Ovary (tissue), 7 donors: ENCODE measurements at regions not wholly inside any gene's neighbourhood (a gene's known extent, or its start where the extent isn't known, plus 50 kb on each side); places are given as distances from the start of the nearest gene placed in this dataset.
A peak's percentile ranks its signal among the peaks of the same experiment; 100 is the strongest.
"Not testable (repeated sequence)": the region's sequence is repeated elsewhere in the genome, so short reads cannot be mapped to it uniquely, and the experiment has no call there.

Experiments used
- DNase-seq, 5 donors: peaks; one replicate each; pipeline ENCODE4 v3.0.0-alpha.2; 2019 to 2020
- H3K27ac ChIP-seq, 2 donors: fragments of 200-600 bp; one replicate each; pipeline versions ENCODE4 v1.5.1 to v1.8.0; 2019 to 2022
- H3K27me3 ChIP-seq: fragments of 200-600 bp; one replicate; pipeline ENCODE4 v1.8.0; 2022
- H3K36me3 ChIP-seq: fragments of 200-600 bp; sonication (generic); one replicate; pipeline ENCODE4 v1.5.1; 2019
- H3K4me1 ChIP-seq: one replicate; pipeline ENCODE4 v1.8.1; 2013; ENCODE audit warnings: mild to moderate bottlenecking, moderate library complexity; ENCODE audit not compliant: insufficient read depth
- H3K4me3 ChIP-seq: fragments of 200-600 bp; sonication (generic); one replicate; pipeline ENCODE4 v1.5.1; 2017
- H3K9me3 ChIP-seq, 2 donors: fragments of 200-600 bp in 1 of 2; sonication (generic) in 1 of 2; one replicate each; pipeline versions ENCODE4 v1.5.1 to v1.8.1; 2013 to 2019; ENCODE audit warnings: mild to moderate bottlenecking in 1 of 2, moderate library complexity in 1 of 2
- POLR2A ChIP-seq: fragments of 450-650 bp; IDR thresholded peaks from one replicate; pipeline ENCODE4 v1.6.1; 2017; ENCODE audit warnings: antibody characterized with exemption, mild to moderate bottlenecking, moderate library complexity
- WGBS, 3 donors: extraction: QIAGEN DNeasy Blood & Tissue Kit in 1 of 3; methylation state at CpG; one replicate each; pipeline versions ENCODE4 v1.1.5 to v1.1.7; 2013 to 2017; 5-methylcytosine and 5-hydroxymethylcytosine counted together
- intact Hi-C, 4 donors: fragments of 100-400 bp; cut with DNase I; formaldehyde crosslinking; loops; one replicate each; pipeline versions ENCODE4 v1.11.0 to v1.15.1; 2022 to 2023
- donor health status: DM: no; HTN: no; CAD: no; lungs with moderate emphysema.
- donor health status: DM: no; HTN: no; CAD: no.
- donor health status: Bipolar disorder and iron deficiency.
- donor health status: DM: no; HTN: no; CAD: no.
- donor health status: DM: yes; HTN: yes; CAD: no.

DNA sequence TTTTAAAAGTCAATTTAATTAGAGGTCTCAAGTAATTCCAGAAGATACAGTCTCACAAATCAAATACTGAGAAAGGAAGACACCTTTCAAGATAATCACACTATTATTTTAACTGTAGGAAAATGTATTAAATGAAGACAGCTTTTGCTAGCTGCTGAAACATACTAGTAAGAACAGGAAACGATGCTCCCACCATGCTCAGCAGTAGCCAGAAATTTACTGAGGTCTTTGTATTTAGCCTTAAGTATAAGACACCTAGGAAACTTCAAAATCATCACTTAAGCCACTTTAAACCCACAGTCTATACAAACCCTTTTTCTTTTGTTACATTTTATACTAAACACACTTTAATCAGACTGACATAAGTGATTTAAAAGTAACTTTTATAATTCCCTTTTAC, 72.7 kb upstream of the NPIPB12 start:
- WGBS, 3 donors = 32 to 75% (median 44%) methylated on average over 1 of the region's 1 CpG
- H3K4me1 ChIP-seq, H3K4me3 ChIP-seq, H3K36me3 ChIP-seq, H3K27me3 ChIP-seq, intact Hi-C loops, H3K27ac ChIP-seq, H3K9me3 ChIP-seq, DNase-seq: not testable (repeated sequence)

- intact Hi-C loops = loop anchor here in 1 of 4 donors (10.0 kb wide), 1 partner anchor 93 kb away; the partner anchor contains the start of gene QPRT
- WGBS, 3 donors = 87 to 93% (median 92%) methylated on average over 4 of the region's 4 CpGs
- not testable (repeated sequence) for H3K36me3 ChIP-seq, H3K27me3 ChIP-seq, H3K4me1 ChIP-seq, H3K9me3 ChIP-seq, H3K27ac ChIP-seq, DNase-seq, H3K4me3 ChIP-seq
These were observed 75.6 kb upstream of the NPIPB12 start for GRCh38 chr16:29581764-29582163.

DNA sequence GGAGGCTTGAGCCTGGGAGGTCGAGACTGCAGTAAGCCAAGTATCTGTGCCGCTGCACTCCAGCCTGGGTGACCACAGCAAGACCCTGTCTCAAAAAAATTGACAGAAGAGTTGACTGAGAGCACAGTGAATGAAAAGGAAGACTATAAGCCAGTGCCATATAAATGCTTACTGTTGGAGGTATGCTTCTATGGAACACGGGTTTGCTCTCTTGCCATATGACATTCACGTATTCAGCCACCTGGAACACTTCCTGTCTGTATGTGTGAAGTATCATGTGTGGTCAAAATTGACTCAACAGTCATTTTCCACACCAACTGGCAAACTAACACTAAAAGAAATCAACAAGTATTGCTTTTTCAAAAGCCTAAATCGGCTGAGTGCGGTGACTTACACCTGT, 71.1 kb upstream of the SPN start:
- intact Hi-C loops = not testable (repeated sequence)

GRCh38 chr16:29594269-29594925, 68.7 kb upstream of the SPN start:
- H3K27me3 ChIP-seq, H3K36me3 ChIP-seq, H3K9me3 ChIP-seq, intact Hi-C loops, H3K4me1 ChIP-seq: not testable (repeated sequence)
- DNase-seq = peak in 2 of 5 donors; percentile 20 to 46
- Histone ChIP-seq H3K4me3 (peak overlapping the region; percentile 79), H3K27ac (peak overlapping the region in 1 of 2 donors; percentile 89)
- 0% methylated on average over 5 to 24 of the region's 38 CpGs for WGBS, 3 donors

More for the DNA sequence above, 71.1 kb upstream of the SPN start:
- not testable (repeated sequence) for H3K9me3 ChIP-seq, H3K27ac ChIP-seq, H3K4me3 ChIP-seq, DNase-seq, H3K27me3 ChIP-seq, H3K36me3 ChIP-seq, H3K4me1 ChIP-seq
- WGBS, 3 donors = 83 to 89% (median 88%) methylated on average over 4 of the region's 6 CpGs

GRCh38 chr16:29594926-29595838, 67.9 kb upstream of the SPN start:
- H3K27me3 ChIP-seq, H3K4me1 ChIP-seq, H3K9me3 ChIP-seq, H3K36me3 ChIP-seq, intact Hi-C loops: not testable (repeated sequence)
- TF ChIP-seq POLR2A = peak; percentile 52
- WGBS, 3 donors = 0 to 1% (median 1%) methylated on average over 52 to 87 of the region's 91 CpGs
- peak overlapping the region; percentile 44 to 89 for H3K27ac ChIP-seq
- H3K4me3 ChIP-seq = peak overlapping the region; percentile 79
- DNase-seq = peak; percentile 91 to 95 (median 94)

GRCh38 chr16:29597030-29597429, 66.0 kb upstream of the SPN start:
- H3K36me3 ChIP-seq, H3K4me1 ChIP-seq, intact Hi-C loops, H3K4me3 ChIP-seq, H3K27me3 ChIP-seq, H3K9me3 ChIP-seq, H3K27ac ChIP-seq, DNase-seq: not testable (repeated sequence)
- WGBS, 3 donors = 89 to 94% (median 90%) methylated on average over 7 of the region's 7 CpGs

- H3K9me3 ChIP-seq, H3K27ac ChIP-seq, DNase-seq, H3K36me3 ChIP-seq, intact Hi-C loops, H3K4me1 ChIP-seq, H3K27me3 ChIP-seq, H3K4me3 ChIP-seq: not testable (repeated sequence)
- 72 to 77% (median 73%) methylated on average over 26 of the region's 26 CpGs for WGBS, 3 donors
These were observed 62.7 kb upstream of the SPN start for GRCh38 chr16:29600111-29601000.

- intact Hi-C loops = not testable (repeated sequence)
- WGBS, 3 donors = 89 to 90% (median 89%) methylated on average over 8 to 9 of the region's 9 CpGs
These were observed 60.8 kb upstream of the SPN start for GRCh38 chr16:29602247-29602625.

GRCh38 chr16:29602683-29603088, 60.4 kb upstream of the SPN start:
- H3K4me3 ChIP-seq, H3K27ac ChIP-seq, H3K27me3 ChIP-seq, DNase-seq, H3K36me3 ChIP-seq, intact Hi-C loops, H3K9me3 ChIP-seq: not testable (repeated sequence)
- 58 to 79% (median 59%) methylated on average over 5 to 6 of the region's 6 CpGs for WGBS, 3 donors
- peaks cover 15% of the 10 kb centered on the region for H3K4me1 ChIP-seq

More at GRCh38 chr16:29602247-29602625, 60.8 kb upstream of the SPN start:
- not testable (repeated sequence) for H3K36me3 ChIP-seq, H3K4me3 ChIP-seq, H3K9me3 ChIP-seq, H3K27ac ChIP-seq, H3K27me3 ChIP-seq, DNase-seq
- peaks cover 14% of the 10 kb centered on the region for H3K4me1 ChIP-seq

GRCh38 chr16:29604631-29605549, 58.2 kb upstream of the SPN start:
- intact Hi-C loops, H3K9me3 ChIP-seq, H3K4me3 ChIP-seq, H3K36me3 ChIP-seq, H3K27me3 ChIP-seq: not testable (repeated sequence)
- peak overlapping the region in 1 of 2 donors; percentile 21 for H3K27ac ChIP-seq
- DNase-seq = peak in 3 of 5 donors; percentile 47 to 69 (median 54)
- WGBS, 3 donors = 62 to 70% (median 63%) methylated on average over 18 to 21 of the region's 21 CpGs
- H3K4me1 ChIP-seq = peaks cover 15% of the 10 kb centered on the region
